H1 (cell line): ENCODE measurements at regions not wholly inside any gene's neighbourhood (a gene's known extent, or its start where the extent isn't known, plus 50 kb on each side); places are given as distances from the start of the nearest gene placed in this dataset.

Experiments used
- KDM1A ChIP-seq: fragments of 200-600, 300-600 bp; sonication (generic); IDR thresholded peaks from 2 replicates; pipeline ENCODE4 v1.7.1; 2016; ENCODE audit warnings: mild to moderate bottlenecking, low read length, borderline replicate concordance
- TF ChIP-seq, protein P1 (sequence below): fragments of 300-600 bp; sonication (generic); IDR thresholded peaks from 2 replicates; pipeline ENCODE4 v1.7.1; 2012; ENCODE audit warnings: low read length, moderate library complexity, mild to moderate bottlenecking, inconsistent platforms; ENCODE audit not compliant: insufficient replicate concordance

DNA sequence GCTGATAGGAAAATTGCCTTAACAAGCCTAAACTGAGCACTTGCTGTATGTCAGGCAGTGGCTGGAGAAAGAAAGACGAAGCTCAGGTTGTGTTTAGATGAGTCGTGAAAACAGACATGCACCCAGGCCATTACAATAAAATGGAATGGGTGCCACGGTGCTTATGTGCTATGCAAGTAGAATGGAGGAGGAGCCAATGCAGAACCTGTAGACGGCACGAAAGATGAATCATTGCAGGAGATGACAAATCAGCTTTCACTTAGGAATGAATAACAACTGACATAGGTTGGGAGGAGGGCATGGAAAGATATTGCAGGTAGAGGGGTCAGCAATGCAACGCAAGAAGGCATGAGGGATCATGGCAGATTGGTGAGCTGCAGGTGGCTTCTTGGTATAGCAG lies 61.2 kb upstream of the ARHGAP21 start (continued):
- TF ChIP-seq, protein P1, sequence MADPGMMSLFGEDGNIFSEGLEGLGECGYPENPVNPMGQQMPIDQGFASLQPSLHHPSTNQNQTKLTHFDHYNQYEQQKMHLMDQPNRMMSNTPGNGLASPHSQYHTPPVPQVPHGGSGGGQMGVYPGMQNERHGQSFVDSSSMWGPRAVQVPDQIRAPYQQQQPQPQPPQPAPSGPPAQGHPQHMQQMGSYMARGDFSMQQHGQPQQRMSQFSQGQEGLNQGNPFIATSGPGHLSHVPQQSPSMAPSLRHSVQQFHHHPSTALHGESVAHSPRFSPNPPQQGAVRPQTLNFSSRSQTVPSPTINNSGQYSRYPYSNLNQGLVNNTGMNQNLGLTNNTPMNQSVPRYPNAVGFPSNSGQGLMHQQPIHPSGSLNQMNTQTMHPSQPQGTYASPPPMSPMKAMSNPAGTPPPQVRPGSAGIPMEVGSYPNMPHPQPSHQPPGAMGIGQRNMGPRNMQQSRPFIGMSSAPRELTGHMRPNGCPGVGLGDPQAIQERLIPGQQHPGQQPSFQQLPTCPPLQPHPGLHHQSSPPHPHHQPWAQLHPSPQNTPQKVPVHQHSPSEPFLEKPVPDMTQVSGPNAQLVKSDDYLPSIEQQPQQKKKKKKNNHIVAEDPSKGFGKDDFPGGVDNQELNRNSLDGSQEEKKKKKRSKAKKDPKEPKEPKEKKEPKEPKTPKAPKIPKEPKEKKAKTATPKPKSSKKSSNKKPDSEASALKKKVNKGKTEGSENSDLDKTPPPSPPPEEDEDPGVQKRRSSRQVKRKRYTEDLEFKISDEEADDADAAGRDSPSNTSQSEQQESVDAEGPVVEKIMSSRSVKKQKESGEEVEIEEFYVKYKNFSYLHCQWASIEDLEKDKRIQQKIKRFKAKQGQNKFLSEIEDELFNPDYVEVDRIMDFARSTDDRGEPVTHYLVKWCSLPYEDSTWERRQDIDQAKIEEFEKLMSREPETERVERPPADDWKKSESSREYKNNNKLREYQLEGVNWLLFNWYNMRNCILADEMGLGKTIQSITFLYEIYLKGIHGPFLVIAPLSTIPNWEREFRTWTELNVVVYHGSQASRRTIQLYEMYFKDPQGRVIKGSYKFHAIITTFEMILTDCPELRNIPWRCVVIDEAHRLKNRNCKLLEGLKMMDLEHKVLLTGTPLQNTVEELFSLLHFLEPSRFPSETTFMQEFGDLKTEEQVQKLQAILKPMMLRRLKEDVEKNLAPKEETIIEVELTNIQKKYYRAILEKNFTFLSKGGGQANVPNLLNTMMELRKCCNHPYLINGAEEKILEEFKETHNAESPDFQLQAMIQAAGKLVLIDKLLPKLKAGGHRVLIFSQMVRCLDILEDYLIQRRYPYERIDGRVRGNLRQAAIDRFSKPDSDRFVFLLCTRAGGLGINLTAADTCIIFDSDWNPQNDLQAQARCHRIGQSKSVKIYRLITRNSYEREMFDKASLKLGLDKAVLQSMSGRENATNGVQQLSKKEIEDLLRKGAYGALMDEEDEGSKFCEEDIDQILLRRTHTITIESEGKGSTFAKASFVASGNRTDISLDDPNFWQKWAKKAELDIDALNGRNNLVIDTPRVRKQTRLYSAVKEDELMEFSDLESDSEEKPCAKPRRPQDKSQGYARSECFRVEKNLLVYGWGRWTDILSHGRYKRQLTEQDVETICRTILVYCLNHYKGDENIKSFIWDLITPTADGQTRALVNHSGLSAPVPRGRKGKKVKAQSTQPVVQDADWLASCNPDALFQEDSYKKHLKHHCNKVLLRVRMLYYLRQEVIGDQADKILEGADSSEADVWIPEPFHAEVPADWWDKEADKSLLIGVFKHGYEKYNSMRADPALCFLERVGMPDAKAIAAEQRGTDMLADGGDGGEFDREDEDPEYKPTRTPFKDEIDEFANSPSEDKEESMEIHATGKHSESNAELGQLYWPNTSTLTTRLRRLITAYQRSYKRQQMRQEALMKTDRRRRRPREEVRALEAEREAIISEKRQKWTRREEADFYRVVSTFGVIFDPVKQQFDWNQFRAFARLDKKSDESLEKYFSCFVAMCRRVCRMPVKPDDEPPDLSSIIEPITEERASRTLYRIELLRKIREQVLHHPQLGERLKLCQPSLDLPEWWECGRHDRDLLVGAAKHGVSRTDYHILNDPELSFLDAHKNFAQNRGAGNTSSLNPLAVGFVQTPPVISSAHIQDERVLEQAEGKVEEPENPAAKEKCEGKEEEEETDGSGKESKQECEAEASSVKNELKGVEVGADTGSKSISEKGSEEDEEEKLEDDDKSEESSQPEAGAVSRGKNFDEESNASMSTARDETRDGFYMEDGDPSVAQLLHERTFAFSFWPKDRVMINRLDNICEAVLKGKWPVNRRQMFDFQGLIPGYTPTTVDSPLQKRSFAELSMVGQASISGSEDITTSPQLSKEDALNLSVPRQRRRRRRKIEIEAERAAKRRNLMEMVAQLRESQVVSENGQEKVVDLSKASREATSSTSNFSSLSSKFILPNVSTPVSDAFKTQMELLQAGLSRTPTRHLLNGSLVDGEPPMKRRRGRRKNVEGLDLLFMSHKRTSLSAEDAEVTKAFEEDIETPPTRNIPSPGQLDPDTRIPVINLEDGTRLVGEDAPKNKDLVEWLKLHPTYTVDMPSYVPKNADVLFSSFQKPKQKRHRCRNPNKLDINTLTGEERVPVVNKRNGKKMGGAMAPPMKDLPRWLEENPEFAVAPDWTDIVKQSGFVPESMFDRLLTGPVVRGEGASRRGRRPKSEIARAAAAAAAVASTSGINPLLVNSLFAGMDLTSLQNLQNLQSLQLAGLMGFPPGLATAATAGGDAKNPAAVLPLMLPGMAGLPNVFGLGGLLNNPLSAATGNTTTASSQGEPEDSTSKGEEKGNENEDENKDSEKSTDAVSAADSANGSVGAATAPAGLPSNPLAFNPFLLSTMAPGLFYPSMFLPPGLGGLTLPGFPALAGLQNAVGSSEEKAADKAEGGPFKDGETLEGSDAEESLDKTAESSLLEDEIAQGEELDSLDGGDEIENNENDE, result no peak
- no peak for TF ChIP-seq KDM1A
